GM21576 (cell line): ENCODE measurements at regions not wholly inside any gene's neighbourhood (a gene's known extent, or its start where the extent isn't known, plus 50 kb on each side); places are given as distances from the start of the nearest gene placed in this dataset.

Experiments
- ATAC-seq: cut with Tn5 transposase; IDR thresholded peaks from one replicate; pipeline ENCODE4 v1.9.1; 2021; ENCODE audit warnings: mild to moderate bottlenecking, moderate library complexity; ENCODE audit not compliant: unreplicated experiment

- ATAC-seq, result no peak
Observed at GRCh38 chr2:217489145-217489960, 513.4 kb downstream of the TNS1 start.

- ATAC-seq, result no peak
Observed at GRCh38 chr2:217484046-217484445, 518.7 kb downstream of the TNS1 start.

- no peak for ATAC-seq
Observed at GRCh38 chr2:217482056-217482710, 520.6 kb downstream of the TNS1 start.

- ATAC-seq, result no peak
Observed at GRCh38 chr2:217481577-217481976, 521.2 kb downstream of the TNS1 start.

- ATAC-seq, result no peak
Observed at GRCh38 chr2:217479566-217479965, 523.2 kb downstream of the TNS1 start.

- ATAC-seq, result no peak
Observed at GRCh38 chr2:217478831-217479455, 523.9 kb downstream of the TNS1 start.

GRCh38 chr2:217477583-217477982 is 525.2 kb downstream of the TNS1 start:
- no peak for ATAC-seq

- ATAC-seq, result no peak
Observed at GRCh38 chr2:217475791-217476190, 527.0 kb downstream of the TNS1 start.

- ATAC-seq, result no peak
Observed at GRCh38 chr2:217475101-217475500, 527.7 kb downstream of the TNS1 start.

- no peak for ATAC-seq
Observed at GRCh38 chr2:217471319-217471718, 531.5 kb downstream of the TNS1 start.

GRCh38 chr2:217469203-217469810 is 533.5 kb downstream of the TNS1 start:
- no peak for ATAC-seq

GRCh38 chr2:217468042-217468830 is 534.6 kb downstream of the TNS1 start:
- no peak for ATAC-seq

- ATAC-seq, result no peak
Observed at GRCh38 chr2:217467331-217467730, 535.5 kb downstream of the TNS1 start.

GRCh38 chr2:217466805-217467204 is 536.0 kb downstream of the TNS1 start:
- ATAC-seq, result no peak

GRCh38 chr2:217466104-217466503 is 536.7 kb downstream of the TNS1 start:
- ATAC-seq, result no peak

GRCh38 chr2:217465100-217465499 is 537.7 kb downstream of the TNS1 start:
- no peak for ATAC-seq

- no peak for ATAC-seq
Observed at GRCh38 chr2:217463402-217464075, 539.3 kb downstream of the TNS1 start.

GRCh38 chr2:217462121-217462520 is 540.7 kb downstream of the TNS1 start:
- ATAC-seq, result no peak

GRCh38 chr2:217461674-217462073 is 541.1 kb downstream of the TNS1 start:
- no peak for ATAC-seq
